Astrocyte (in vitro differentiated cells and primary cell): ENCODE measurements at regions not wholly inside any gene's neighbourhood (a gene's known extent, or its start where the extent isn't known, plus 50 kb on each side); places are given as distances from the start of the nearest gene placed in this dataset.

ENCODE experiments used
- EZH2 ChIP-seq: IDR thresholded peaks from 2 replicates; pipeline ENCODE4 v1.6.1; 2012; ENCODE audit warnings: mild to moderate bottlenecking, low read length, inconsistent platforms; ENCODE audit not compliant: insufficient read depth
- TF ChIP-seq, protein P1 (sequence below): IDR thresholded peaks from 2 replicates; pipeline ENCODE4 v1.5.1; 2011; ENCODE audit warnings: low read depth, mild to moderate bottlenecking, inconsistent platforms, low read length, moderate library complexity; ENCODE audit not compliant: insufficient read depth

- TF ChIP-seq, protein P1, sequence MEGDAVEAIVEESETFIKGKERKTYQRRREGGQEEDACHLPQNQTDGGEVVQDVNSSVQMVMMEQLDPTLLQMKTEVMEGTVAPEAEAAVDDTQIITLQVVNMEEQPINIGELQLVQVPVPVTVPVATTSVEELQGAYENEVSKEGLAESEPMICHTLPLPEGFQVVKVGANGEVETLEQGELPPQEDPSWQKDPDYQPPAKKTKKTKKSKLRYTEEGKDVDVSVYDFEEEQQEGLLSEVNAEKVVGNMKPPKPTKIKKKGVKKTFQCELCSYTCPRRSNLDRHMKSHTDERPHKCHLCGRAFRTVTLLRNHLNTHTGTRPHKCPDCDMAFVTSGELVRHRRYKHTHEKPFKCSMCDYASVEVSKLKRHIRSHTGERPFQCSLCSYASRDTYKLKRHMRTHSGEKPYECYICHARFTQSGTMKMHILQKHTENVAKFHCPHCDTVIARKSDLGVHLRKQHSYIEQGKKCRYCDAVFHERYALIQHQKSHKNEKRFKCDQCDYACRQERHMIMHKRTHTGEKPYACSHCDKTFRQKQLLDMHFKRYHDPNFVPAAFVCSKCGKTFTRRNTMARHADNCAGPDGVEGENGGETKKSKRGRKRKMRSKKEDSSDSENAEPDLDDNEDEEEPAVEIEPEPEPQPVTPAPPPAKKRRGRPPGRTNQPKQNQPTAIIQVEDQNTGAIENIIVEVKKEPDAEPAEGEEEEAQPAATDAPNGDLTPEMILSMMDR, result no peak
- no peak for TF ChIP-seq EZH2
Observed at GRCh38 chr9:82729141-82729540, 333.8 kb downstream of the RASEF start.
